CD4-positive, alpha-beta T cell (primary cell): ENCODE measurements at regions not wholly inside any gene's neighbourhood (a gene's known extent, or its start where the extent isn't known, plus 50 kb on each side); places are given as distances from the start of the nearest gene placed in this dataset.

Experiments
- ATAC-seq: fragments of 200-7000 bp; cut with Tn5 transposase; one replicate; pipeline ENCODE4 v1.10.0; 2022; ENCODE audit warnings: mild to moderate bottlenecking; ENCODE audit not compliant: poor library complexity
- CTCF ChIA-PET: fragments of 350-600 bp; sonication (Branson Sonifier 250); formaldehyde crosslinking; loops from one replicate; lab custom pipeline; 2021; ENCODE audit warnings: antibody characterized with exemption, inconsistent platforms; lab: Charles Lee
- POLR2A ChIA-PET: fragments of 350-600 bp; sonication (Branson Sonifier 250); formaldehyde crosslinking; loops from one replicate; lab custom pipeline; 2021; ENCODE audit warnings: antibody characterized with exemption, inconsistent platforms; lab: Charles Lee
- DNase-seq, 14 experiments: peaks; one replicate each; pipeline ENCODE4 v3.0.0-alpha.2; 2013 to 2020; ENCODE audit warnings: mixed read lengths in 2 of 14
- H3K27ac ChIP-seq, 2 donors: one replicate each; pipeline versions ENCODE4 v1.5.1 to v1.7.0; 2013; ENCODE audit warnings: low read length in 2 of 2, low read depth in 1 of 2, mild to moderate bottlenecking in 1 of 2
- H3K27me3 ChIP-seq, 2 experiments: 1 replicate in 1 of 2; 2 replicates in 1 of 2; pipeline versions ENCODE4 v1.6.1 to v1.7.0; 2013; ENCODE audit warnings: low read length in 2 of 2, control low read depth in 1 of 2, mild to moderate bottlenecking in 1 of 2, moderate library complexity in 1 of 2; ENCODE audit not compliant: insufficient read depth in 2 of 2, control insufficient read depth in 1 of 2
- H3K36me3 ChIP-seq: one replicate; pipeline ENCODE4 v1.6.1; 2013; ENCODE audit warnings: low read length, control low read depth; ENCODE audit not compliant: insufficient read depth
- H3K4me1 ChIP-seq: one replicate; pipeline ENCODE4 v1.6.1; 2013; ENCODE audit warnings: low read length, control low read depth; ENCODE audit not compliant: insufficient read depth
- H3K4me3 ChIP-seq: one replicate; pipeline ENCODE4 v1.5.1; 2013; ENCODE audit warnings: mild to moderate bottlenecking, low read length, moderate library complexity
- H3K9me3 ChIP-seq, 2 experiments: 1 replicate in 1 of 2; 2 replicates in 1 of 2; pipeline versions ENCODE4 v1.6.1 to v1.7.0; 2013; ENCODE audit warnings: low read length in 2 of 2, mild to moderate bottlenecking in 2 of 2, control low read depth in 1 of 2, moderate library complexity in 1 of 2; ENCODE audit not compliant: control insufficient read depth in 1 of 2, insufficient read depth in 1 of 2
- H3K27ac Mint-ChIP-seq: one replicate; pipeline ENCODE4 v1.8.0; 2020; ENCODE audit warnings: mixed read lengths
- H3K27me3 Mint-ChIP-seq: one replicate; pipeline ENCODE4 v1.8.0; 2021; ENCODE audit warnings: mixed read lengths
- H3K36me3 Mint-ChIP-seq: one replicate; pipeline ENCODE4 v1.8.0; 2021; ENCODE audit warnings: low read depth, mixed read lengths
- H3K4me1 Mint-ChIP-seq: one replicate; pipeline ENCODE4 v1.8.0; 2021; ENCODE audit warnings: low read depth, mixed read lengths
- H3K4me3 Mint-ChIP-seq: one replicate; pipeline ENCODE4 v1.8.0; 2020; ENCODE audit warnings: mild to moderate bottlenecking, mixed read lengths
- H3K9me3 Mint-ChIP-seq: one replicate; pipeline ENCODE4 v1.8.0; 2020; ENCODE audit warnings: mixed read lengths
- CTCF ChIP-seq: fragments of 200-600 bp; IDR thresholded peaks from one replicate; pipeline ENCODE4 v1.8.0; 2022; ENCODE audit warnings: antibody characterized with exemption, mild to moderate bottlenecking
- intact Hi-C, 2 experiments: fragments of 100-400 bp; cut with DNase I in 1 of 2; cut with micrococcal nuclease in 1 of 2; formaldehyde crosslinking; loops; one replicate each; pipeline versions ENCODE4 v1.15.1 to v1.9.0; 2023 to 2025; cut with DNase I, micrococcal nuclease

GRCh38 chr3:55369141-55369847, 117.8 kb downstream of the WNT5A start:
- no peak for DNase-seq
- Mint-ChIP-seq H3K4me3 (no peak overlapping the region), H3K27ac (no peak overlapping the region), H3K9me3 (no peaks in the 10 kb centered on the region), H3K27me3 (no peaks in the 10 kb centered on the region), H3K4me1 (no peaks in the 10 kb centered on the region), H3K36me3 (no peaks in the 10 kb centered on the region)
- ChIA-PET CTCF (no interaction called here), POLR2A (no interaction called here)
- intact Hi-C loops, result no loop called here
- no peaks in the 10 kb centered on the region for H3K36me3 ChIP-seq
- TF ChIP-seq CTCF, result no peak
- H3K9me3 ChIP-seq, result peaks cover 0 to 16% of the 10 kb centered on the region in 2 experiments
- no peak overlapping the region for H3K27ac ChIP-seq
- H3K4me3 ChIP-seq, result no peak overlapping the region
- H3K27me3 ChIP-seq, result no peaks in the 10 kb centered on the region
- no peak for ATAC-seq
- no peaks in the 10 kb centered on the region for H3K4me1 ChIP-seq

- Mint-ChIP-seq H3K9me3 (peaks cover under 1% of the 10 kb centered on the region), H3K27ac (no peak overlapping the region), H3K27me3 (no peaks in the 10 kb centered on the region), H3K4me1 (no peaks in the 10 kb centered on the region), H3K36me3 (no peaks in the 10 kb centered on the region), H3K4me3 (no peak overlapping the region)
- intact Hi-C loops, result no loop called here
- POLR2A ChIA-PET, result no interaction called here
- no peak for DNase-seq
- no peak for TF ChIP-seq CTCF
- Histone ChIP-seq H3K9me3 (peaks cover 0 to 16% of the 10 kb centered on the region in 2 experiments), H3K27me3 (no peaks in the 10 kb centered on the region), H3K36me3 (no peaks in the 10 kb centered on the region), H3K4me1 (no peaks in the 10 kb centered on the region), H3K4me3 (no peak overlapping the region), H3K27ac (no peak overlapping the region)
- no peak for ATAC-seq
- CTCF ChIA-PET, result no interaction called here
These were observed 118.7 kb downstream of the WNT5A start for GRCh38 chr3:55368366-55368765.

- ChIA-PET POLR2A (no interaction called here), CTCF (no interaction called here)
- intact Hi-C loops, result no loop called here
- H3K27me3 Mint-ChIP-seq, result no peaks in the 10 kb centered on the region
- no peak for DNase-seq
- H3K36me3 Mint-ChIP-seq, result no peaks in the 10 kb centered on the region
- TF ChIP-seq CTCF, result no peak
- H3K4me3 Mint-ChIP-seq, result no peak overlapping the region
- Histone ChIP-seq H3K36me3 (no peaks in the 10 kb centered on the region), H3K4me3 (no peak overlapping the region), H3K27ac (no peak overlapping the region), H3K9me3 (peaks cover 0 to 16% of the 10 kb centered on the region in 2 experiments), H3K27me3 (no peaks in the 10 kb centered on the region), H3K4me1 (no peaks in the 10 kb centered on the region)
- peaks cover 1% of the 10 kb centered on the region for H3K9me3 Mint-ChIP-seq
- ATAC-seq, result no peak
- no peaks in the 10 kb centered on the region for H3K4me1 Mint-ChIP-seq
- no peak overlapping the region for H3K27ac Mint-ChIP-seq
These were observed 119.7 kb downstream of the WNT5A start for GRCh38 chr3:55367384-55367783.
